ENCODE measurements at regions not wholly inside any gene's neighbourhood (a gene's known extent, or its start where the extent isn't known, plus 50 kb on each side); places are given as distances from the start of the nearest gene placed in this dataset.

- TF ChIP-seq CTCF (IDR thresholded peaks at IDR 0.05) = no peak
- no peak for TF ChIP-seq ZFX (IDR thresholded peaks at IDR 0.05; ENCODE audit: borderline replicate concordance)
Observed at GRCh38 chr4:3825530-3825929, 59.3 kb downstream of the ADRA2C start.

Data from 22Rv1 (cell line).